ENCODE measurements at regions not wholly inside any gene's neighbourhood (a gene's known extent, or its start where the extent isn't known, plus 50 kb on each side); places are given as distances from the start of the nearest gene placed in this dataset.

DNA sequence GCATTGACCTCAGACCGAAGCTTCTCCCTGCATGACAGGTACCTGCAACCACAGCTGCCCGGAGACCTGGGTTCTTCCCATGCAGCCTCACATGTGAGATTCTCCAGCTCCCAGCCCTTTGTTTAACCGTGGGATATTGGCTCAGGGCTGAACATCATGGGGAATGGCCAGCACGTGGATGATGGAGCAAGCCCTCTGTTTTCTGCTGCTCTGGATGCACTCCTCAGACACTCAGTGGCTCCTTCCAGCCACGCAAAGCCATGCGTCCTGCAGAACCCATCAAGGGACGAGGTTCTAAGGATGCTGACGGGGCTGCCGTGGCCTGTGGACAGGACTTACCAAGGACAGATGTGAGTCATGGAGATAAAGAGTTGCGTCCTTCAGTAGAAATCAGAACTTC is 639.1 kb downstream of the BRD1 start:
- Histone ChIP-seq H2AFZ (no peak overlapping the region), H3F3A (ENCODE audit: insufficient read depth) (no peaks in the 10 kb centered on the region), H3K4me2 (ENCODE audit: unreplicated experiment) (no peak overlapping the region), H4K20me1 (ENCODE audit: insufficient read depth) (no peaks in the 10 kb centered on the region), H3K9ac (no peak overlapping the region), H3K27ac (no peak overlapping the region), H3K9me3 (ENCODE audit: low read depth) (no peaks in the 10 kb centered on the region), H3K4me1 (ENCODE audit: insufficient read depth) (no peaks in the 10 kb centered on the region), H3K79me2 (ENCODE audit: insufficient read depth) (no peaks in the 10 kb centered on the region), H3K4me3 (no peak overlapping the region), H3K27me3 (replicated peaks; ENCODE audit: insufficient read depth) (no peaks in the 10 kb centered on the region), H3K36me3 (ENCODE audit: low read depth) (no peaks in the 10 kb centered on the region), H3K9me2 (ENCODE audit: insufficient read depth) (no peaks in the 10 kb centered on the region)
- TF ChIP-seq EZH2phosphoT487 (IDR thresholded peaks at IDR 0.05; ENCODE audit: insufficient read depth, low read depth) (no peak), EZH2 (IDR thresholded peaks at IDR 0.05; ENCODE audit: insufficient read depth, poor library complexity, severe bottlenecking) (no peak)
- DNase-seq = no peak
- WGBS, 2 experiments (ENCODE audit: low coverage in 1 of 2, low lambda C conversion rate in 2 of 2, missing lambda C conversion rate in 2 of 2) = 45 to 53% methylated on average over 10 of the region's 10 CpGs
- in situ Hi-C loops (cut with MboI) = no loop called here

DNA sequence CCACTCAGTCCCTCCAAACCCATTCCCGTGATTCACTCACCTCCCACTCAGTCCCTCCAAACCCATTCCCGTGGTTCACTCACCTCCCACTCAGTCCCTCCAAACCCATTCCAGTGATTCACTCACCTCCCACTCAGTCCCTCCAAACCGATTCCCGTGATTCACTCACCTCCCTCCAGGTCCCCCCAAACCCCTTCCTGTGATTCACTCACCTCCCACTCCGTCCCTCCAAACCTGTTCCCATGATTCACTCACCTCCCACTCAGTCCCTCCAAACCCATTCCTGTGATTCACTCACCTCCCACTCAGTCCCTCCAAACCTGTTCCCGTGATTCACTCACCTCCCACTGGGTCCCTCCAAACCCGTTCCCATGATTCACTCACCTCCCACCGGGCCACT is 639.6 kb downstream of the BRD1 start:
- Histone ChIP-seq H3K79me2 (ENCODE audit: insufficient read depth) (no peaks in the 10 kb centered on the region), H3K9me2 (ENCODE audit: insufficient read depth) (no peaks in the 10 kb centered on the region), H3K9ac (no peak overlapping the region), H3K4me3 (no peak overlapping the region), H3F3A (ENCODE audit: insufficient read depth) (no peaks in the 10 kb centered on the region), H3K4me2 (ENCODE audit: unreplicated experiment) (no peak overlapping the region), H3K27me3 (replicated peaks; ENCODE audit: insufficient read depth) (no peaks in the 10 kb centered on the region), H3K4me1 (ENCODE audit: insufficient read depth) (no peaks in the 10 kb centered on the region), H3K36me3 (ENCODE audit: low read depth) (no peaks in the 10 kb centered on the region), H2AFZ (no peak overlapping the region), H4K20me1 (ENCODE audit: insufficient read depth) (no peaks in the 10 kb centered on the region), H3K27ac (no peak overlapping the region), H3K9me3 (ENCODE audit: low read depth) (no peaks in the 10 kb centered on the region)
- in situ Hi-C loops (cut with MboI) = no loop called here
- DNase-seq = no peak
- TF ChIP-seq EZH2phosphoT487 (IDR thresholded peaks at IDR 0.05; ENCODE audit: insufficient read depth, low read depth) (no peak), EZH2 (IDR thresholded peaks at IDR 0.05; ENCODE audit: insufficient read depth, poor library complexity, severe bottlenecking) (no peak)
- 28 to 32% methylated on average over 5 to 8 of the region's 8 CpGs for WGBS, 2 experiments (ENCODE audit: low coverage in 1 of 2, low lambda C conversion rate in 2 of 2, missing lambda C conversion rate in 2 of 2)

DNA sequence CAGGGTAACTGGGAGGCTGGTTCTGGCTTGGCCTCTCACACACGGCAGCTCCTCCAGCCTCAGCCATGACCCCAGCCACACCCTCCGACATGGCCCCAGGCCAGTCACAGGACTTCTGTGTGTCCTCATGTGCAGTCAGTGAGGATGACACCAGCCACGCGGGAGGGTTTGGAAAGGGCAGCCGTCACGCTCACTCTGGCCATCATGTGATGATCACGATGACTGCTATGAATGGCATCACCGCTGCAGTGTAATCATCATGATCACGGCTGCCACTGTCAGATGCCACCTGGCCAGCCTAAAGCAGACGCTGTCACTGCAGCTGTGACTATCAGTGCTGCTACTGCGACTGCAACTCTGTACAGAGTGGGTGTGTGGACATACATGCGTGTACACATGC is 640.9 kb downstream of the BRD1 start:
- Histone ChIP-seq H3K4me2 (ENCODE audit: unreplicated experiment) (no peak overlapping the region), H3K4me1 (ENCODE audit: insufficient read depth) (no peaks in the 10 kb centered on the region), H3K79me2 (ENCODE audit: insufficient read depth) (no peaks in the 10 kb centered on the region), H3K27ac (no peak overlapping the region), H3K9me3 (ENCODE audit: low read depth) (no peaks in the 10 kb centered on the region), H3F3A (ENCODE audit: insufficient read depth) (no peaks in the 10 kb centered on the region), H3K36me3 (ENCODE audit: low read depth) (no peaks in the 10 kb centered on the region), H3K4me3 (no peak overlapping the region), H3K9ac (no peak overlapping the region), H2AFZ (no peak overlapping the region), H4K20me1 (ENCODE audit: insufficient read depth) (no peaks in the 10 kb centered on the region), H3K9me2 (ENCODE audit: insufficient read depth) (no peaks in the 10 kb centered on the region), H3K27me3 (replicated peaks; ENCODE audit: insufficient read depth) (no peaks in the 10 kb centered on the region)
- no peak for DNase-seq
- TF ChIP-seq EZH2phosphoT487 (IDR thresholded peaks at IDR 0.05; ENCODE audit: insufficient read depth, low read depth) (no peak), EZH2 (IDR thresholded peaks at IDR 0.05; ENCODE audit: insufficient read depth, poor library complexity, severe bottlenecking) (no peak)
- 20 to 32% methylated on average over 12 of the region's 12 CpGs for WGBS, 2 experiments (ENCODE audit: low coverage in 1 of 2, low lambda C conversion rate in 2 of 2, missing lambda C conversion rate in 2 of 2)
- in situ Hi-C loops (cut with MboI) = no loop called here

DNA sequence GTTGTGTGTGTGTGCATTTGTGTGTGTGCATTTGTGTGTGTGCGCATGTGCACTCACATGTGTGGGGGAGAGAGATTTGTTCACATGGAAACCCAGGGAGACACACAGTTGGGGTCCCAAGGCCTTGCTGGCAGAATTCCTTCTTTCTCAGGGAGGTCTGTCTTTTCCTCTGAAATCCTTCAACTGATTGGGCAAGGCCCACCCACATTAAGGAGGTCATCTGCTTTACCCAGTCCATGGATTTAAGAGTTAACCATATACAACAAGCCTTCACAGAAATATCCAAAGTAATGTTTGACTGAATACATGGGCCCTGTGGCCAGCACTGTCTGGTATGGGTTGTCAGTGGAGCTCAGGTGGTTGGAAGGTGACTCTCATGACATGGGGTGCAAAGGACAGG is 641.4 kb downstream of the BRD1 start:
- in situ Hi-C loops (cut with MboI) = no loop called here
- Histone ChIP-seq H3K27ac (no peak overlapping the region), H3K27me3 (replicated peaks; ENCODE audit: insufficient read depth) (no peaks in the 10 kb centered on the region), H3K9me2 (ENCODE audit: insufficient read depth) (no peaks in the 10 kb centered on the region), H3K4me2 (ENCODE audit: unreplicated experiment) (no peak overlapping the region), H2AFZ (no peak overlapping the region), H3K36me3 (ENCODE audit: low read depth) (no peaks in the 10 kb centered on the region), H4K20me1 (ENCODE audit: insufficient read depth) (no peaks in the 10 kb centered on the region), H3F3A (ENCODE audit: insufficient read depth) (no peaks in the 10 kb centered on the region), H3K79me2 (ENCODE audit: insufficient read depth) (no peaks in the 10 kb centered on the region), H3K4me1 (ENCODE audit: insufficient read depth) (no peaks in the 10 kb centered on the region), H3K9me3 (ENCODE audit: low read depth) (no peaks in the 10 kb centered on the region), H3K4me3 (no peak overlapping the region), H3K9ac (no peak overlapping the region)
- no peak for DNase-seq
- 33 to 38% methylated on average over 1 of the region's 1 CpG for WGBS, 2 experiments (ENCODE audit: low coverage in 1 of 2, low lambda C conversion rate in 2 of 2, missing lambda C conversion rate in 2 of 2)
- TF ChIP-seq EZH2 (IDR thresholded peaks at IDR 0.05; ENCODE audit: insufficient read depth, poor library complexity, severe bottlenecking) = no peak
- no peak for TF ChIP-seq EZH2phosphoT487 (IDR thresholded peaks at IDR 0.05; ENCODE audit: insufficient read depth, low read depth)

DNA sequence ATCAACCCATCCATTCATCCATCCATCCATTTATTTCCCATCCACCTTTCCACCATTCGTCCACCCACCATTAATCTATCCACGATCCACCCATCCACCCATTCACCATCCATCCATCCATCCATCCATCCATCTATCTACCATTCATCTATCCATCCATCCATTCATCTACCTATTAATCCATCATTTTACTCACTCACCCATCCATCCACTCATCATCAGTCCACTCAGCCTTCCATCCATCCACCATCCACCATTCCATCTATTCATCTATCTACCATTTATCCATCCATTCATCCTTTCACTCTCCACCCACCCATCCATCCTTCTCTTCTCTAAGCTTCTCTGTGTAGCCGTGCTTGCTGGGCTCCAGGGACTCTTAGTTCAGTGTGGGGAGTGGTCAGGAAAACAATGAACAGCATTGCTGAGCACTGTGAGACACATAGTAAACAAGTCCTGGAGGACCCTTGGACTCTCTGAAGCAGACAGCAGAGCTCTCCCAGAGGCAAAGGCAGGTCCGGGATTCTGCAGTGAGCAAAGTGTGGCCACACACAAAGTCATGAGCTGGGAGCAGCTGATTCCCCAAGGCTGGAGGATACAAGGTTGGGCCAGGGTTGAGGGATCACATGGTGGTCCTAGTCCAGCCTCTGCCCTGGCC is 642.2 kb downstream of the BRD1 start:
- Histone ChIP-seq H3F3A (ENCODE audit: insufficient read depth) (no peaks in the 10 kb centered on the region), H3K9me2 (ENCODE audit: insufficient read depth) (no peaks in the 10 kb centered on the region), H4K20me1 (ENCODE audit: insufficient read depth) (no peaks in the 10 kb centered on the region), H3K9me3 (ENCODE audit: low read depth) (no peaks in the 10 kb centered on the region), H3K36me3 (ENCODE audit: low read depth) (no peaks in the 10 kb centered on the region), H3K79me2 (ENCODE audit: insufficient read depth) (no peaks in the 10 kb centered on the region), H2AFZ (no peak overlapping the region), H3K4me1 (ENCODE audit: insufficient read depth) (no peaks in the 10 kb centered on the region), H3K9ac (no peak overlapping the region), H3K27me3 (replicated peaks; ENCODE audit: insufficient read depth) (no peaks in the 10 kb centered on the region), H3K4me3 (no peak overlapping the region), H3K27ac (no peak overlapping the region), H3K4me2 (ENCODE audit: unreplicated experiment) (no peak overlapping the region)
- DNase-seq = no peak
- no peak for TF ChIP-seq EZH2 (IDR thresholded peaks at IDR 0.05; ENCODE audit: insufficient read depth, poor library complexity, severe bottlenecking)
- in situ Hi-C loops (cut with MboI) = no loop called here
- 6 to 11% methylated on average over 4 of the region's 4 CpGs for WGBS, 2 experiments (ENCODE audit: low coverage in 1 of 2, low lambda C conversion rate in 2 of 2, missing lambda C conversion rate in 2 of 2)
